ENCODE measurements at regions not wholly inside any gene's neighbourhood (a gene's known extent, or its start where the extent isn't known, plus 50 kb on each side); places are given as distances from the start of the nearest gene placed in this dataset.

GRCh38 chr1:110777228-110777627 lies 95.7 kb upstream of the CD53 start:
- DNase-seq = no peak
- no peak overlapping the region for H2BK15ac ChIP-seq (ENCODE audit: low read depth, low read length)

More at GRCh38 chr1:110777228-110777627, 95.7 kb upstream of the CD53 start:
- H3K4me2 ChIP-seq (ENCODE audit: insufficient read depth, insufficient read length, low read length) = no peak overlapping the region
- no peak overlapping the region for H2BK5ac ChIP-seq (ENCODE audit: insufficient read length, low read length)
- H3K79me1 ChIP-seq (ENCODE audit: insufficient read depth, low read depth, low read length, poor library complexity, severe bottlenecking) = no peaks in the 10 kb centered on the region
- H3K14ac ChIP-seq (ENCODE audit: insufficient read depth, low read length) = no peak overlapping the region
- H3K4me3 Mint-ChIP-seq = no peak overlapping the region
- no CpG with 5 or more reads among the region's 4 CpGs for WGBS (ENCODE audit: extremely low coverage, insufficient read length, low lambda C conversion rate)
- H2AK5ac ChIP-seq (ENCODE audit: insufficient read length, low read length) = no peak overlapping the region
- H3K9me3 Mint-ChIP-seq = peaks cover 4 to 5% of the 10 kb centered on the region in 2 experiments
- H3K27me3 Mint-ChIP-seq (ENCODE audit: low read depth) = peaks cover 45% of the 10 kb centered on the region
- H3K9ac ChIP-seq (ENCODE audit: extremely low read depth, insufficient read length, low read length) = no peak overlapping the region
- no peaks in the 10 kb centered on the region for H3K4me1 ChIP-seq (ENCODE audit: insufficient read depth, low read length)
- H3K4me1 Mint-ChIP-seq = peaks cover 5 to 6% of the 10 kb centered on the region in 2 experiments
- H3K9me3 ChIP-seq (ENCODE audit: control insufficient read depth, low read depth, low read length) = no peaks in the 10 kb centered on the region
- H3T11ph ChIP-seq (ENCODE audit: low read length) = no peak overlapping the region
- H3K23ac ChIP-seq (ENCODE audit: insufficient read length, low read depth, low read length) = no peak overlapping the region
- H4K20me1 ChIP-seq (ENCODE audit: control insufficient read depth, insufficient read depth, insufficient read length) = no peaks in the 10 kb centered on the region
- H3K27me3 ChIP-seq (ENCODE audit: insufficient read depth, low read length) = no peaks in the 10 kb centered on the region
- no peak overlapping the region for H2BK12ac ChIP-seq (ENCODE audit: insufficient read length, low read depth, low read length)
- TF ChIP-seq CTCF (conservative IDR thresholded peaks at IDR 0.05) = no peak
- H2BK120ac ChIP-seq (ENCODE audit: low read depth, low read length, poor library complexity, severe bottlenecking) = no peak overlapping the region
- H3K18ac ChIP-seq (ENCODE audit: insufficient read length, low read depth, low read length) = no peak overlapping the region
- H3K27ac ChIP-seq (ENCODE audit: insufficient read length, low read depth, low read length) = no peak overlapping the region
- H3K79me2 ChIP-seq (ENCODE audit: insufficient read depth, low read length) = no peaks in the 10 kb centered on the region
- H3K27ac Mint-ChIP-seq = no peak overlapping the region
- H2AFZ ChIP-seq (ENCODE audit: low read length) = no peak overlapping the region
- H3K56ac ChIP-seq (ENCODE audit: insufficient read length, low read depth, low read length) = no peak overlapping the region
- H4K8ac ChIP-seq (replicated peaks; ENCODE audit: insufficient read length, low read depth, low read length) = no peak overlapping the region
- H3K23me2 ChIP-seq (ENCODE audit: insufficient read length, low read depth, low read length, poor library complexity, severe bottlenecking) = peaks cover 3% of the 10 kb centered on the region
- H4K91ac ChIP-seq (ENCODE audit: insufficient read length, low read depth, low read length) = no peak overlapping the region
- H3K4ac ChIP-seq (ENCODE audit: low read depth, low read length) = no peak overlapping the region
- H3K36me3 Mint-ChIP-seq (ENCODE audit: insufficient read depth in 1 of 3, low read depth in 3 of 3) = peaks cover 0 to 4% (median 2%) of the 10 kb centered on the region in 3 experiments; a peak in 4 of 7 replicates
- no peak overlapping the region for H2BK20ac ChIP-seq (ENCODE audit: low read depth, low read length, poor library complexity, severe bottlenecking)
- no peak overlapping the region for H4K5ac ChIP-seq (ENCODE audit: insufficient read length, low read depth, low read length)
